LNCaP clone FGC (cell line): ENCODE measurements at regions not wholly inside any gene's neighbourhood (a gene's known extent, or its start where the extent isn't known, plus 50 kb on each side); places are given as distances from the start of the nearest gene placed in this dataset.

Experiments
- DNase-seq: peaks from one replicate; pipeline ENCODE4 v3.0.0-alpha.2; 2011; ENCODE audit warnings: low read depth
- H3K4me3 ChIP-seq: 2 replicates; pipeline ENCODE4 v1.5.1; 2011; ENCODE audit warnings: mild to moderate bottlenecking, low read depth, low read length, control low read depth
- TF ChIP-seq, protein P1 (sequence below): IDR thresholded peaks from 2 replicates; pipeline ENCODE4 v1.5.1; 2012; ENCODE audit warnings: mild to moderate bottlenecking; ENCODE audit not compliant: control insufficient read depth, insufficient read depth; ENCODE audit errors: extremely low read depth

DNA sequence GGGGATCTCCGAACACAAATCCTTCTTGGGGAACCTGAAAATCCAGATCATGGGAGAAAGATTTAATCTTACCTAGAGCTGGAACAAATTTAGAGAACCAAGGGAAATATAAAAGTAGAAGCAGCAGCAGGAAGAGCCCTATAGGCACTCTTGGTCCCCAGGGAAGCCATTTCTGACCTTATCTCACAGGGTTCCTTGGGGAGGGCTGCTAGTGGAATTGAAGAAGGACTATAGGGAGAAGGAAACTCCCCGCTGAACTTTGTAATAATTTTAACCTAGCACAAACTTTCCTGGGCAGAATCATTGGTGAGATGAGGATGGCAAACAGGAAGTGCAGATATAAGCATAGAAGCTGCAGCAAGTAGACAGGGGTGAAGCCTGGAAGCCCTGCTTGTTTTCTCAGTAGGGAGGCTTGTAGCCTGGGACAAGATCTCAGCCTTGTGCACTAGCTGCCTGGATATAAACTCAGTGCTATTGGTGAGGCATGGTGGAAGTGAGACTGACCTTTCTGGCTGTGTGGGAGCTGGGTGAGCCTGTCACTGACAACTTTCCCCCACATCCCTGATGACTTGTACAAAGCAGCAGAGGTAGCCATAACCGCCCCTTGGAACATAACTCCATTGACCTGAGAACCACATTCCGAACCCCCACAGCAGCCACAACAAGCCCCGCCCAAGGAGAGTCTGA lies 343.0 kb upstream of the TGFBR2 start:
- no peak overlapping the region for H3K4me3 ChIP-seq
- no peak for DNase-seq
- TF ChIP-seq, protein P1, sequence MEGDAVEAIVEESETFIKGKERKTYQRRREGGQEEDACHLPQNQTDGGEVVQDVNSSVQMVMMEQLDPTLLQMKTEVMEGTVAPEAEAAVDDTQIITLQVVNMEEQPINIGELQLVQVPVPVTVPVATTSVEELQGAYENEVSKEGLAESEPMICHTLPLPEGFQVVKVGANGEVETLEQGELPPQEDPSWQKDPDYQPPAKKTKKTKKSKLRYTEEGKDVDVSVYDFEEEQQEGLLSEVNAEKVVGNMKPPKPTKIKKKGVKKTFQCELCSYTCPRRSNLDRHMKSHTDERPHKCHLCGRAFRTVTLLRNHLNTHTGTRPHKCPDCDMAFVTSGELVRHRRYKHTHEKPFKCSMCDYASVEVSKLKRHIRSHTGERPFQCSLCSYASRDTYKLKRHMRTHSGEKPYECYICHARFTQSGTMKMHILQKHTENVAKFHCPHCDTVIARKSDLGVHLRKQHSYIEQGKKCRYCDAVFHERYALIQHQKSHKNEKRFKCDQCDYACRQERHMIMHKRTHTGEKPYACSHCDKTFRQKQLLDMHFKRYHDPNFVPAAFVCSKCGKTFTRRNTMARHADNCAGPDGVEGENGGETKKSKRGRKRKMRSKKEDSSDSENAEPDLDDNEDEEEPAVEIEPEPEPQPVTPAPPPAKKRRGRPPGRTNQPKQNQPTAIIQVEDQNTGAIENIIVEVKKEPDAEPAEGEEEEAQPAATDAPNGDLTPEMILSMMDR = no peak

GRCh38 chr3:30263925-30264313 lies 342.5 kb upstream of the TGFBR2 start:
- TF ChIP-seq, protein P1 = 0 out of 2 replicates have a peak, but pooled peaks have one; percentile 6
- no peak overlapping the region for H3K4me3 ChIP-seq
- DNase-seq = no peak

DNA sequence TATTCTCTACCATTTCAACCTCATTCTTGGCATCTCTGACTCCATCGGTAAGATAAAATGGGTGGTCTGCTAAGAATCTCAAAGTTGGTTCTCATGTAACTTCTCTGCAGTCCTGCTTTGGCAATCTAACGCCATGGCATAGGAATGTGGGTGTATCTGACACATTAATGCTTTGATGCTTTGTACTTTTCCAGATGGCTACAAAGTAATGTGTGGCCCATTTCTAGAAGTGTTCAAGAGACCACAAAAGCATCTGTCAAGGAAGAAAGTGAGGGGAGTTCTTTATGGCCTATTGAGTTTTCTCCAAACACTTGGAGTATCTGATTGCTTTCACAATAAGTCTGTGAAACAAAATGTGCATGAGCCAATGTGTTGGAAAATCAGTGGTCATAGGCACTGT lies 339.9 kb upstream of the TGFBR2 start:
- DNase-seq = no peak
- no peak overlapping the region for H3K4me3 ChIP-seq
- TF ChIP-seq, protein P1 = no peak

- TF ChIP-seq, protein P1 = no peak
- no peak for DNase-seq
- H3K4me3 ChIP-seq = no peak overlapping the region
Observed at GRCh38 chr3:30268288-30268687, 338.1 kb upstream of the TGFBR2 start.

- no peak for DNase-seq
- TF ChIP-seq, protein P1 = no peak
- no peak overlapping the region for H3K4me3 ChIP-seq
Observed at GRCh38 chr3:30269751-30270445, 336.5 kb upstream of the TGFBR2 start.

DNA sequence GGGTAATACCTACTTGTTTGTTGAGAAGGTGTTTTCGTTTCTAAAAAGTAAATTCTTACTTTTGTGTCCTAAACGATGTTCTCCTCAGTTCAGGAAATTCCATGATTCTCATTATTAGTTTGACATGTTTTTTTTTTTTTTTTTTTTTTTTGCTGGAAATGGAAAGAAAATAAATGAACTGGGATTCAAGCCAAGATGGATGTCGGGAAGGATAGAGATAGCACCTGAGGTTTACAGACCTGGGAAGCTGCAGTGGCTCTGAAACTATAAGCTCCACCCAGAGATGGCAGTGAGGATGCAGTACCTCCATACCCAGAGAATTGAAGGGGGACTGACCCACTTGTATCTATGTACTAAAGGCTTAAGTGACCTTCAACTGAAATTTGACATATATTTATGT lies 334.6 kb upstream of the TGFBR2 start:
- TF ChIP-seq, protein P1 = no peak
- no peak for DNase-seq
- no peak overlapping the region for H3K4me3 ChIP-seq
